ENCODE measurements at regions not wholly inside any gene's neighbourhood (a gene's known extent, or its start where the extent isn't known, plus 50 kb on each side); places are given as distances from the start of the nearest gene placed in this dataset.
A peak's percentile ranks its signal among the peaks of the same experiment; 100 is the strongest.

DNA sequence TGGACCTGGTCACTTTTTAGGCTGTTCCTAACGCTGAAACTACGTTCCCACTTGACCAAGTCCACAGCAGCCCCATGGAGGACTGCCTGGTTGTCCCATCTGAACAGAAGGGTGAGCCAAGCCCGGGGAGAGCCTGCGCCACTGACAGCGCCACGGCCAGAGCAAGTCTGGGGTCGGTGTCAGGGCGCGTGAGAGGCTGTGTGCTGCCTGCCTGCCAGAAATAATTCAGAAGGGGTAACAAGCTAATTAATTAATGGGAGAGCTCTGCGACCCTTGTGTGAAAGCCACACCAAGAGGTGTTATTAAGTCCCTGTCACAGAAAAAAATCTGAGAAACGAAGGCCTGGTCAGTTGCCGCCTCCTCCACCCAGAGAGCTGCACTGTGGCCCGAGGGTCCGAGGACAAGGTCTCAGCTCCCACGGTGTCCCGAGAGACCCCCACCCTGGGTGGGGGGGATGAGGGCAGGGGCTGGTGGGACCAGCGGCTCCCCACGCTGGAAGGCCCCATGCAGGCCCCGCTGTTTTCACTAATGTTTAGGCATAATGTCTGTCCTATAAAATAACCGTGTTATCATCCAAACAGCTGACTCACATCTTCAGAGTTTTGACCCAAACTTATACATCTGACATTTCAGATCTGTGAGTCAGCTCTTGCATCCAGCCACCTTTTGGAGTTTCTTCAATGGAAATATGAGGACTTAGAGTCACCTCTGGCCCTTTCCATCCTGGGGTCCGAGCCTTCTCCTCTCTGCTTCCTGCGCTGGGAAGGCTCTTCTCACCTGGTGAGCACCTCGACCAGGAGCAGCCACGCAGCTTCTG, 58.5 kb downstream of the DLL1 start:
- Histone ChIP-seq H3K4me1 (ENCODE audit: control insufficient read depth in 1 of 2, insufficient read depth in 2 of 2, low read length in 2 of 2) (no peaks in the 10 kb centered on the region), H3K9me3 (ENCODE audit: control insufficient read depth, low read length) (no peaks in the 10 kb centered on the region), H3K27ac (ENCODE audit: low read depth in 1 of 2, low read length in 2 of 2) (no peak overlapping the region), H3K36me3 (ENCODE audit: control insufficient read depth in 1 of 2, insufficient read depth in 2 of 2, low read length in 1 of 2) (no peaks in the 10 kb centered on the region), H3K4me3 (ENCODE audit: low read length in 2 of 2) (no peak overlapping the region), H3K27me3 (ENCODE audit: control insufficient read depth in 1 of 2, insufficient read depth in 2 of 2, low read length in 1 of 2) (no peaks in the 10 kb centered on the region)
- DNase-seq = peak in 1 of 2 donors; percentile 57
- 89 to 91% methylated on average over 24 of the region's 24 CpGs for WGBS, 2 donors
- intact Hi-C loops (cut with DNase I) = no loop called here
- no peak for ATAC-seq (ENCODE audit: low FRiP score)

DNA sequence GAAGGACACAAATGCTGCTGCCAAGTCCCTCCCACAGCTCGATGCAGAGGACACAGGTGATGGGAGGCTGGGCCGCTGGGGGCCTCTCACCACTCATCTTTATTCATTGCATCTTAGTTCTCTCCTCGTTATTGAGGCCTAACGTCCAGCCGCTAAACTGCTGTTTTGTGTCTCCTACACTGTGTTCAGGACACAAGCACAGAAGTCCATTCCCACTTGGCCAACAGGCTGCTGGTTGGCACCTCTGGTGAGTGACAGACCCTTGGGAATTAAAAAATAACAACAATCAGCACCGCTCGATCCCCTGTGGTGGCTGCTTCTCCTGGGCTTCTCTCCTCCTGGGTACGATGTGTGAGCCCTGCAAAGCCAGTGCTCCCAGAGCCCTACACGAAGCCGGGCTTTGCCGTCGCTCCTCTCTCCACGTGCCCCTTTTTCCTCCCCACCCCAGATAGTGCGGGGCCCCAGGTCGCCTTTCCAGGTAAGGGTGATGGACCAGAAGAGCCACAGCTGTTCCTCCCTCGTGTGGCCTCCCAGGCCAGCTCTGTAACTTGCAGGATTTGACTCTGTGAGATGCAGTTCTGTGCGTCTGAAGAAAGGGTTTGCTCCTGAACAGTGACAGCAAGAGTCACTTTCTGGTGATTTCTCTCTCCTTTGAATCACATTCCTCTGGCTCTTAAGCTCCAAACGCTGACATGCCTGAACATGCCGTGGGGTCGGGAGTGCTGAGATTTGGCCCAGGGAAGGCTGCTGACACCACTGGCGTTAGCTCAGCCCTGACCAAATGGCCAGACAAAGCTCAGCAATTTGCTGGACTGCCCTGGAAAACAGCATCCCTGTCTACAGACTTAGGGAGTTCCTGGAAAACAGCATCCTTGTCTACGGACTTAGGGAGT, 59.3 kb downstream of the DLL1 start:
- DNase-seq (peak in 1 of 2 donors; percentile 61), ATAC-seq (ENCODE audit: low FRiP score) (no peak)
- intact Hi-C loops (cut with DNase I) = no loop called here
- no peaks in the 10 kb centered on the region for H3K36me3 ChIP-seq (ENCODE audit: control insufficient read depth in 1 of 2, insufficient read depth in 2 of 2, low read length in 1 of 2)
- 70 to 78% methylated on average over 22 of the region's 22 CpGs for WGBS, 2 donors
- H3K27me3 ChIP-seq (ENCODE audit: control insufficient read depth in 1 of 2, insufficient read depth in 2 of 2, low read length in 1 of 2) = no peaks in the 10 kb centered on the region
- H3K4me3 ChIP-seq (ENCODE audit: low read length in 2 of 2) = no peak overlapping the region
- H3K27ac ChIP-seq (ENCODE audit: low read depth in 1 of 2, low read length in 2 of 2) = no peak overlapping the region
- no peaks in the 10 kb centered on the region for H3K9me3 ChIP-seq (ENCODE audit: control insufficient read depth, low read length)
- no peaks in the 10 kb centered on the region for H3K4me1 ChIP-seq (ENCODE audit: control insufficient read depth in 1 of 2, insufficient read depth in 2 of 2, low read length in 2 of 2)

DNA sequence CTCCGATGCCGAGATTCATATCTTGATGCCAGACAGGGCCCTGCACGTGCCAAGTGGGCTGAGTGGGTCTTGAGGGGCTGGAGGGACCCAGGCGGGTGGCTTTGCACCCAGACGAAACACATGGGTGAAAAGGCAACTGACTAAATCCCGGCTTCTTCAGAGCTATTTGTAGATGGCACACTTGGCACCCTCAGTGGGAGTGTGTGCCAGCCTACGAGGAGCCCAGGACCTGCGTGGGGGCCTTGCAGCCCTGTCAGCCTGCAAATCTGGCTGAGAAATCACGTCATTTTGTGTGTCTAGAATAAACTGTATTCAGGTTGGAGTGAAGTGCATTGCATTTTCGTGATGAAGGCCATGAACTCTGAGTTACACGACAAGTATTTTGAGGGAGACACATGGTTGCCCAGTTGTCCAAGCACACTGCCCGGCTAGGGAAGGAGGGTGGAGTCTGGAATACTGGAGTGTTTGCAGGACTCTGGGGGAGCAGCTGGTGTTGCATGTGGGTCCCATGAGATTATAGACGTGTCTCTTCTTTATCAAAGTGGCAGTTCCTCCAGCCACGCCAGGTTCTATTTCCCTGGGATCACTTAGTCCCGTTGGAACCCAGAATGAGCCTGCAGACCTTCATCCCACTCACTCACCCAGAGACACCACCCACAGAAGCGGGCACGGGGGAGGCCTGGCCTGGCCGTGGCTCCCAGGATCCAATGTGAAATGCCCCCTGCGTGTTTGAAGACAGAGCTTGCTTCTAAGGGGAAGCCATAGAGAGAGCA, 60.2 kb downstream of the DLL1 start:
- no peaks in the 10 kb centered on the region for H3K9me3 ChIP-seq (ENCODE audit: control insufficient read depth, low read length)
- intact Hi-C loops (cut with DNase I) = no loop called here
- WGBS, 2 donors = 80 to 81% methylated on average over 19 of the region's 19 CpGs
- no peak overlapping the region for H3K4me3 ChIP-seq (ENCODE audit: low read length in 2 of 2)
- no peak for ATAC-seq (ENCODE audit: low FRiP score)
- no peak overlapping the region for H3K27ac ChIP-seq (ENCODE audit: low read depth in 1 of 2, low read length in 2 of 2)
- H3K27me3 ChIP-seq (ENCODE audit: control insufficient read depth in 1 of 2, insufficient read depth in 2 of 2, low read length in 1 of 2) = no peaks in the 10 kb centered on the region
- peak in 1 of 2 donors; percentile 42 for DNase-seq
- H3K4me1 ChIP-seq (ENCODE audit: control insufficient read depth in 1 of 2, insufficient read depth in 2 of 2, low read length in 2 of 2) = no peaks in the 10 kb centered on the region
- H3K36me3 ChIP-seq (ENCODE audit: control insufficient read depth in 1 of 2, insufficient read depth in 2 of 2, low read length in 1 of 2) = no peaks in the 10 kb centered on the region

DNA sequence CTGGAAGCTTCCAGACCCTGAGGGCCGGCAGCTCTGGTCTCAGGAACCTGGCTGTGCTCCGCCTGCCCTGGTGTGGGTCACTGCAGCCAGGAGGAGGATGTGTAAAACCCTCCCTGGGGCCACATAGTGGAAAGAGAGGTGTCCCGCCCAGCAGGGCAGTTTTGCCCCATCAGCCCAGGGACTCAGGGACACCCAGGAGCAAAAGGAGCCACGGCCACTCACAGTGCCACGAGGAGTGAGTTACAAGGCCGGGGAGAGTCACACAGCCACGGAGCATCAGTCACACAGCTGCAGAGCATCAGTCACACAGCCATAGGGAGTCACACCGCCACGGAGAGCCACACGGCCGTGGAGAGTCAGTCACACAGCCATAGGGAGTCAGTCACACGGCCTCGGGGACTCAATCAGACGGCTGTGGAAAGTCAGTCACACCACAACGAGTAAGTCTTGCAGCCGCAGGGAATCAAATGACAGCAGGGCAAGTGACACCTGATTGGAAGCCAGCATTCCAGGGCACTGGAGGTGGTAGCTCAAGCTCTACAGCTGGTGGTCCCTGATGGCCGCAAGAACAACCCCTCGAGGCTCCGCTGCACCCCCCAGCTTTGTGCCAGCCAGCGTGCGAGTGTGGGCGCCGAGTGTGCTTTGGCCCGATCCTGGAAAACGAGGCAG, 60.9 kb downstream of the DLL1 start:
- intact Hi-C loops (cut with DNase I) = no loop called here

DNA sequence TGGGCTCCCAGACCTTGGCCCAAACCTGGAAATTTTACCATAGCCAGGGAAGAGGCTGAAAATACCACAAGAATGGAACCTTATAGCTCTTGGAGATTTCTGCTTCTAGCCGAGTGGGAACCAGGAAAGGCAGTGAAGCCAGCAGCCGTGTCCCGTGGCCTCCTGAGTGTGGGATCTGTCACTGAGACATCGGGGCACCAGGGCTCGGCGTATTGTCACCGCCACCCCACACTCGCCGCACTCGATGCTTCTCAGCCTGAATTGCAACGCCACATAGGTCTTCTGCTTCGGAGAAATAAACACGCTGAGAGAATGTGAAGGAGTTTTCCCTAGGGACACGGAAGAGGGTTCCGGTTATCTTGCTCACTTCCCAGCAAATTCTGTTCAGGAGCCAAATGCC, 61.5 kb downstream of the DLL1 start:
- intact Hi-C loops (cut with DNase I) = no loop called here
- H3K9me3 ChIP-seq (ENCODE audit: control insufficient read depth, low read length) = no peaks in the 10 kb centered on the region
- WGBS, 2 donors = 94 to 95% methylated on average over 15 of the region's 15 CpGs
- no peak for ATAC-seq (ENCODE audit: low FRiP score)
- H3K36me3 ChIP-seq (ENCODE audit: control insufficient read depth in 1 of 2, insufficient read depth in 2 of 2, low read length in 1 of 2) = no peaks in the 10 kb centered on the region
- DNase-seq = peak in 1 of 2 donors; percentile 66
- no peaks in the 10 kb centered on the region for H3K4me1 ChIP-seq (ENCODE audit: control insufficient read depth in 1 of 2, insufficient read depth in 2 of 2, low read length in 2 of 2)
- no peak overlapping the region for H3K27ac ChIP-seq (ENCODE audit: low read depth in 1 of 2, low read length in 2 of 2)
- H3K27me3 ChIP-seq (ENCODE audit: control insufficient read depth in 1 of 2, insufficient read depth in 2 of 2, low read length in 1 of 2) = no peaks in the 10 kb centered on the region
- H3K4me3 ChIP-seq (ENCODE audit: low read length in 2 of 2) = no peak overlapping the region

More for the DNA sequence above, 60.9 kb downstream of the DLL1 start:
- Histone ChIP-seq H3K27ac (ENCODE audit: low read depth in 1 of 2, low read length in 2 of 2) (no peak overlapping the region), H3K9me3 (ENCODE audit: control insufficient read depth, low read length) (no peaks in the 10 kb centered on the region), H3K4me1 (ENCODE audit: control insufficient read depth in 1 of 2, insufficient read depth in 2 of 2, low read length in 2 of 2) (no peaks in the 10 kb centered on the region), H3K36me3 (ENCODE audit: control insufficient read depth in 1 of 2, insufficient read depth in 2 of 2, low read length in 1 of 2) (no peaks in the 10 kb centered on the region), H3K27me3 (ENCODE audit: control insufficient read depth in 1 of 2, insufficient read depth in 2 of 2, low read length in 1 of 2) (no peaks in the 10 kb centered on the region), H3K4me3 (ENCODE audit: low read length in 2 of 2) (no peak overlapping the region)
- WGBS, 2 donors = 87 to 89% methylated on average over 25 of the region's 25 CpGs
- DNase-seq = peak in 1 of 2 donors; percentile 70
- no peak for ATAC-seq (ENCODE audit: low FRiP score)

DNA sequence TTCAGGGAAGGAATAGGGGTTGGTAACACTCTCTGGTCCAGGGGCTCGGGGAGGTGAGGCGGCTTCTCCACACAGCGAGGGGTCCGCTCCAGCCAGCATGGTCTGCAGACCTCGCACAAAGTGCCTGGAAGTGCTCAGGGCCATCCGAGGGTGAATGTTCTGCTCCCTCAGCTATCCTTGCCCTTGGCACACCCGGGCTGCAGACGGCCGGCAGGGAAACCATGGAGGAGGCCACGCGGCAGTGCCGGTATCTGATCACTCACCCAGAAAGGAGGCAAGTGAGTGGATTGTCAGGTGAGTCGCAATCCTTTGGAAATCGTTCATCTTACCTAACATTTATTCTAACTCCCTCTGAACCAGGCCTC, 62.0 kb downstream of the DLL1 start:
- Histone ChIP-seq H3K36me3 (ENCODE audit: control insufficient read depth in 1 of 2, insufficient read depth in 2 of 2, low read length in 1 of 2) (no peaks in the 10 kb centered on the region), H3K4me1 (ENCODE audit: control insufficient read depth in 1 of 2, insufficient read depth in 2 of 2, low read length in 2 of 2) (no peaks in the 10 kb centered on the region), H3K27ac (ENCODE audit: low read depth in 1 of 2, low read length in 2 of 2) (no peak overlapping the region), H3K27me3 (ENCODE audit: control insufficient read depth in 1 of 2, insufficient read depth in 2 of 2, low read length in 1 of 2) (no peaks in the 10 kb centered on the region), H3K9me3 (ENCODE audit: control insufficient read depth, low read length) (no peaks in the 10 kb centered on the region), H3K4me3 (ENCODE audit: low read length in 2 of 2) (no peak overlapping the region)
- intact Hi-C loops (cut with DNase I) = no loop called here
- ATAC-seq (ENCODE audit: low FRiP score) = no peak
- peak in 1 of 2 donors; percentile 39 for DNase-seq
- 91 to 94% methylated on average over 14 of the region's 14 CpGs for WGBS, 2 donors

DNA sequence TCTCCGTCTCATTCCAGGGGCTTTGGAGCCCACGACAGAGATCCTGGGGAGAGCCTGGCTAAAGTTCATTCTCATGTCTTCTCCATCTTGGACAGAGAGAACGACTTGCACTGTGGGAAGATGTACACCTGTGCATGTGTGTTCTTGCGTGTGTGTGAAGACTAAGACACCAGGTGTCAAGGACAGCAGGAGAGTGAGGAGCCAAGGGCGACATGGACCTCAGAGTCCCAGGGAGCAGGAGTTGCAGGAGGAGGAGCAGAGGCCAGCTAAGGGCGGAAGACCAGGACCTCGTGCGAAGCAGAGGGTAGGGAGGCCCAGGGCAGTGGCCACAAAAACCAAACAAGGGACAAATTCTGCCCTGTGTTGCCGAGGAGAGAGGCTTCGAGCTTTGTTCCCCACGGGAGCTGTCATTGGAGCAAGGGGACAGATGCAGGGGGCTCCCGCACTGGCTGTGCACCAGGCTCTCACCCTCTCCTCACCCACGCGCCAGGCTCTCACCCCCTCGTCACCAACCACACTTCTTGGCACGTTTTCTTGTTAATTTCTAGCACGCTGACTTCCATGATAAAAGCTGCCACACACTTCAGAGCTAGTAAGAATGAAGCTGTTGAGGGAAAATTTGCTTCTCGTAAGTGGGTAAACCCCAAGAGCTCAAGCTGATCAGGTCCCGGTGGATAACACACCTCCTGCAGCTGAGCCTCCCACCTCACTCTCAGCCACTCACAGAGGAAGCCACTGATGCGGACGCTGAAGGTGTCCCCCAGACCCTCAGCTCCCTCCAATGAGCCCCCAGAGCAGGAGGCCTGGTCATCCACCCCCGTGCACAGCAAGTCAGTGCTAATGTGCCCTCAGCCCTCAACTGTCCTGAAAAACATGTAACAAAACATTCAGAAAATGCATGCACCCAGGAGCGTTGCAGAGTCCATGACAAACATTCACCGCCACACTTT, 62.6 kb downstream of the DLL1 start:
- no peak for ATAC-seq (ENCODE audit: low FRiP score)
- WGBS, 2 donors = 76 to 87% methylated on average over 24 of the region's 24 CpGs
- intact Hi-C loops (cut with DNase I) = no loop called here
- no peaks in the 10 kb centered on the region for H3K9me3 ChIP-seq (ENCODE audit: control insufficient read depth, low read length)
- H3K27ac ChIP-seq (ENCODE audit: low read depth in 1 of 2, low read length in 2 of 2) = no peak overlapping the region
- no peaks in the 10 kb centered on the region for H3K27me3 ChIP-seq (ENCODE audit: control insufficient read depth in 1 of 2, insufficient read depth in 2 of 2, low read length in 1 of 2)
- H3K4me1 ChIP-seq (ENCODE audit: control insufficient read depth in 1 of 2, insufficient read depth in 2 of 2, low read length in 2 of 2) = no peaks in the 10 kb centered on the region
- no peak overlapping the region for H3K4me3 ChIP-seq (ENCODE audit: low read length in 2 of 2)
- no peaks in the 10 kb centered on the region for H3K36me3 ChIP-seq (ENCODE audit: control insufficient read depth in 1 of 2, insufficient read depth in 2 of 2, low read length in 1 of 2)
- peak in 1 of 2 donors; percentile 46 for DNase-seq
